K562 (cell line): ENCODE measurements at regions not wholly inside any gene's neighbourhood (a gene's known extent, or its start where the extent isn't known, plus 50 kb on each side); places are given as distances from the start of the nearest gene placed in this dataset.

Source experiments
- ATAC-seq: fragments of 200-7000 bp; cut with Tn5 transposase; 3 replicates; pipeline ENCODE4 v1.9.1; 2020; ENCODE audit warnings: moderate library complexity
- BruUV-seq: library from RNA; stranded (reverse); fragments of 400-500 nt; replicated peaks from 2 replicates; lab custom pipeline; 2021; lab: Mats Ljungman, UMichigan
- CTCF ChIA-PET: fragments of 300-600 bp; formaldehyde crosslinking; extraction: SDS; loops from one replicate; lab custom pipeline; 2021; ENCODE audit warnings: low intra/inter-chr PET ratio; lab: Yijun Ruan, JAX
- POLR2A ChIA-PET: fragments of 300-600, 350-650 bp; sonication (Branson Sonifier 250); formaldehyde crosslinking; extraction: SDS; loops from one replicate; lab custom pipeline; 2021; ENCODE audit warnings: antibody characterized with exemption, inconsistent platforms; lab: Yijun Ruan, JAX
- DNase-seq, 4 experiments: peaks; one replicate each; pipeline versions ENCODE4 v3.0.0 to v3.0.0-alpha.2; 2011 to 2018; ENCODE audit warnings: low spot score in 3 of 4, mixed read lengths in 3 of 4; ENCODE audit errors: extremely low read depth in 1 of 4
- FAIRE-seq: peaks from 2 replicates; lab custom pipeline; 2011; peaks lifted over from hg19 to GRCh38; lab: Jason Lieb, UNC
- H2AFZ ChIP-seq: 2 replicates; pipeline ENCODE4 v1.6.0; 2011; ENCODE audit warnings: low read depth, low read length, control low read depth, inconsistent platforms
- H3K27ac ChIP-seq: fragments of 200-600 bp; 3 replicates; pipeline ENCODE4 v1.8.0; 2011; ENCODE audit warnings: low read depth, mild to moderate bottlenecking, control low read depth, inconsistent platforms, low read length, moderate library complexity, mixed read lengths; ENCODE audit errors: extremely low read depth
- H3K27me3 ChIP-seq, 2 experiments: fragments of 300-600 bp in 1 of 2; 2 replicates in 1 of 2; 3 replicates in 1 of 2; pipeline versions ENCODE4 v1.6.0 to v1.8.0; 2011; ENCODE audit warnings: inconsistent platforms in 2 of 2, low read length in 2 of 2, mild to moderate bottlenecking in 1 of 2, mixed read lengths in 1 of 2, moderate library complexity in 1 of 2; ENCODE audit not compliant: control insufficient read depth in 2 of 2, insufficient read depth in 2 of 2
- H3K36me3 ChIP-seq: fragments of 300-600 bp; 3 replicates; pipeline ENCODE4 v1.8.0; 2011; ENCODE audit warnings: mild to moderate bottlenecking, low read length, inconsistent platforms; ENCODE audit not compliant: control insufficient read depth, insufficient read depth
- H3K4me1 ChIP-seq, 2 experiments: fragments of 200-600 bp in 1 of 2; replicated peaks in 1 of 2; 2 replicates in 1 of 2; 3 replicates in 1 of 2; pipeline versions ENCODE4 v1.5.1 to v1.8.0; 2011; ENCODE audit warnings: inconsistent platforms in 2 of 2, low read length in 2 of 2, mild to moderate bottlenecking in 1 of 2, mixed read lengths in 1 of 2, moderate library complexity in 1 of 2; ENCODE audit not compliant: control insufficient read depth in 2 of 2, insufficient read depth in 2 of 2
- H3K4me2 ChIP-seq: 2 replicates; pipeline ENCODE4 v1.6.1; 2011; ENCODE audit warnings: low read length, control low read depth, inconsistent platforms, mixed read lengths; ENCODE audit not compliant: insufficient read depth
- H3K4me3 ChIP-seq: fragments of 200-600 bp; sonication (generic), shearing (Covaris generic); 2 replicates; pipeline ENCODE4 v1.5.1; 2016; ENCODE audit warnings: control low read depth, inconsistent platforms
- H3K79me2 ChIP-seq: fragments of 200-600 bp; 3 replicates; pipeline ENCODE4 v1.8.0; 2011; ENCODE audit warnings: low read length, inconsistent platforms; ENCODE audit not compliant: control insufficient read depth, insufficient read depth
- H3K9ac ChIP-seq, 2 experiments: 2 replicates each; pipeline versions ENCODE4 v1.6.0 to v1.6.1; 2011; ENCODE audit warnings: low read depth in 2 of 2, low read length in 2 of 2, control low read depth in 1 of 2, inconsistent platforms in 1 of 2, mild to moderate bottlenecking in 1 of 2, mixed read lengths in 1 of 2; ENCODE audit not compliant: insufficient read depth in 1 of 2
- H3K9me1 ChIP-seq: one replicate; pipeline ENCODE4 v1.6.0; 2011; ENCODE audit warnings: inconsistent platforms, mild to moderate bottlenecking, low read length, moderate library complexity; ENCODE audit not compliant: control insufficient read depth, insufficient read depth
- H3K9me3 ChIP-seq: replicated peaks from 2 replicates; pipeline ENCODE4 v1.5.1; 2011; ENCODE audit warnings: low read depth, low read length, inconsistent platforms; ENCODE audit not compliant: control insufficient read depth, insufficient read depth
- H4K20me1 ChIP-seq: replicated peaks from 2 replicates; pipeline ENCODE4 v1.6.1; 2011; ENCODE audit warnings: low read length, inconsistent platforms, mixed read lengths; ENCODE audit not compliant: control insufficient read depth, insufficient read depth
- BRF1 ChIP-seq: IDR thresholded peaks from 3 replicates; pipeline ENCODE4 v1.6.1; 2011; ENCODE audit warnings: borderline replicate concordance, mild to moderate bottlenecking; ENCODE audit not compliant: insufficient read length; ENCODE audit errors: extremely low read depth
- C11orf30 ChIP-seq: fragments of 450-650 bp; IDR thresholded peaks from 2 replicates; pipeline ENCODE4 v1.6.1; 2016; ENCODE audit warnings: low read depth, mild to moderate bottlenecking
- CBFA2T2 ChIP-seq: fragments of 450-650 bp; conservative IDR thresholded peaks from 2 replicates; pipeline ENCODE4 v1.6.1; 2017; ENCODE audit warnings: mild to moderate bottlenecking
- MAFF ChIP-seq: IDR thresholded peaks from 2 replicates; pipeline ENCODE4 v1.6.1; 2012; ENCODE audit warnings: low read length, improper control_type of control experiment
- MAFK ChIP-seq: IDR thresholded peaks from 2 replicates; pipeline ENCODE4 v1.6.1; 2011; ENCODE audit warnings: low read length, improper control_type of control experiment
- MEF2A ChIP-seq: IDR thresholded peaks from 2 replicates; pipeline ENCODE4 v1.6.1; 2011; ENCODE audit warnings: low read depth, mild to moderate bottlenecking, low read length, moderate library complexity; ENCODE audit not compliant: control insufficient read depth
- PCBP1 ChIP-seq: fragments of 200-400 bp; formaldehyde crosslinking; IDR thresholded peaks from 2 replicates; pipeline ENCODE4 v1.6.1; 2018; ENCODE audit warnings: mild to moderate bottlenecking, low read depth, low read length; ENCODE audit not compliant: poor library complexity, severe bottlenecking
- ZFP1 ChIP-seq: fragments of 450-650 bp; formaldehyde crosslinking; IDR thresholded peaks from 2 replicates; pipeline ENCODE4 v1.4.0; 2020; ENCODE audit warnings: mild to moderate bottlenecking, mixed read lengths
- ZNF24 ChIP-seq: fragments of 450-650 bp; IDR thresholded peaks from 2 replicates; pipeline ENCODE4 v1.6.1; 2016
- ZNF282 ChIP-seq: sonication (generic); formaldehyde crosslinking; IDR thresholded peaks from 2 replicates; pipeline ENCODE4 v1.8.1; 2023; ENCODE audit warnings: missing genetic modification reagents
- ZNF316 ChIP-seq: fragments of 450-650 bp; IDR thresholded peaks from 2 replicates; pipeline ENCODE4 v1.6.1; 2016
- in situ Hi-C: fragments of 300-500 bp; cut with MboI; formaldehyde crosslinking; loops from 4 replicates; pipeline ENCODE4 v1.15.0; 2018; ENCODE audit warnings: inconsistent platforms, mixed read lengths
- intact Hi-C: fragments of 100-400 bp; cut with micrococcal nuclease; formaldehyde crosslinking; loops from 2 replicates; pipeline ENCODE4 v1.14.2; 2022
- TF ChIP-seq, protein P1 (sequence below): fragments of 450-650 bp; IDR thresholded peaks from 2 replicates; pipeline ENCODE4 v1.6.1; 2017; ENCODE audit warnings: mild to moderate bottlenecking, moderate library complexity
- TF ChIP-seq, protein P2 (sequence below): IDR thresholded peaks from 2 replicates; pipeline ENCODE4 v1.6.1; 2016; ENCODE audit warnings: missing genetic modification characterization, missing compliant biosample characterization
- TF ChIP-seq, protein P3 (sequence below): fragments of 250-450 bp; sonication (Bioruptor Pico); IDR thresholded peaks from 2 replicates; pipeline ENCODE4 v1.6.1; 2021; ENCODE audit warnings: mild to moderate bottlenecking
- TF ChIP-seq, protein P4 (sequence below): sonication (generic); formaldehyde crosslinking; IDR thresholded peaks from 2 replicates; pipeline ENCODE4 v1.8.1; 2023; ENCODE audit warnings: mild to moderate bottlenecking, missing genetic modification reagents, moderate library complexity

DNA sequence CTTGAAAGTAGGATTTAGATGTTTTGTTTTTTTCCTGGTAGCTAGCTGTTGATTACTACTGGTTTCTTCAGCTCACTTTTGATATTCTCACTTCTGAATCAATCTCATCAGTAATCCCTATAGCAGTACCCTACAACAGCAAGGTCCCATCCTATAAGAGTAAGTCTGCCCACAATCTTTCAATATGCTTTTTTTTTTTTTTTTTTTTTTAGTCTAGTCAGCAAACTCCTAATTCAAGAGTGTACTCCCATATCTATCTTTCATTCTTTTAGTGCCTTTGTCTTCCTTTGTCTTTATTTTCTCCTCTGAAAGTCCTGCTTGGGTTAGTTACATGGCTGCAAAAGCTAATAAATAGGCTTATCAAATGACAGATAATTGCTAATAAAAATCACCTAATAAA, 362.4 kb upstream of the RIOK2 start:
- FAIRE-seq = no peak

More for the DNA sequence above, 362.4 kb upstream of the RIOK2 start:
- Histone ChIP-seq H4K20me1 (no peaks in the 10 kb centered on the region), H3K9ac (no peak overlapping the region), H3K79me2 (no peaks in the 10 kb centered on the region), H2AFZ (no peak overlapping the region), H3K27me3 (no peaks in the 10 kb centered on the region), H3K9me1 (no peaks in the 10 kb centered on the region), H3K36me3 (no peaks in the 10 kb centered on the region), H3K4me2 (no peak overlapping the region), H3K9me3 (no peaks in the 10 kb centered on the region), H3K4me3 (no peak overlapping the region)
- CTCF ChIA-PET = no interaction called here
- ATAC-seq (no peak), DNase-seq (no peak)
- BruUV-seq = no TSS peak
- intact Hi-C loops (no loop called here), in situ Hi-C loops (no loop called here)
- TF ChIP-seq ZNF24 (no peak), MAFK (peak; percentile 28; the same call in 1 of the 2 replicates), CBFA2T2 (no peak), BRF1 (no peak), ZNF316 (peak; percentile 63), C11orf30 (peak; percentile 35; the same call in 1 of the 2 replicates), MEF2A (no peak), ZFP1 (no peak), PCBP1 (no peak), MAFF (peak; percentile 37; the same call in 1 of the 2 replicates), ZNF282 (no peak)
- TF ChIP-seq, protein P1, sequence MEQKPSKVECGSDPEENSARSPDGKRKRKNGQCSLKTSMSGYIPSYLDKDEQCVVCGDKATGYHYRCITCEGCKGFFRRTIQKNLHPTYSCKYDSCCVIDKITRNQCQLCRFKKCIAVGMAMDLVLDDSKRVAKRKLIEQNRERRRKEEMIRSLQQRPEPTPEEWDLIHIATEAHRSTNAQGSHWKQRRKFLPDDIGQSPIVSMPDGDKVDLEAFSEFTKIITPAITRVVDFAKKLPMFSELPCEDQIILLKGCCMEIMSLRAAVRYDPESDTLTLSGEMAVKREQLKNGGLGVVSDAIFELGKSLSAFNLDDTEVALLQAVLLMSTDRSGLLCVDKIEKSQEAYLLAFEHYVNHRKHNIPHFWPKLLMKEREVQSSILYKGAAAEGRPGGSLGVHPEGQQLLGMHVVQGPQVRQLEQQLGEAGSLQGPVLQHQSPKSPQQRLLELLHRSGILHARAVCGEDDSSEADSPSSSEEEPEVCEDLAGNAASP = no peak
- TF ChIP-seq, protein P2, sequence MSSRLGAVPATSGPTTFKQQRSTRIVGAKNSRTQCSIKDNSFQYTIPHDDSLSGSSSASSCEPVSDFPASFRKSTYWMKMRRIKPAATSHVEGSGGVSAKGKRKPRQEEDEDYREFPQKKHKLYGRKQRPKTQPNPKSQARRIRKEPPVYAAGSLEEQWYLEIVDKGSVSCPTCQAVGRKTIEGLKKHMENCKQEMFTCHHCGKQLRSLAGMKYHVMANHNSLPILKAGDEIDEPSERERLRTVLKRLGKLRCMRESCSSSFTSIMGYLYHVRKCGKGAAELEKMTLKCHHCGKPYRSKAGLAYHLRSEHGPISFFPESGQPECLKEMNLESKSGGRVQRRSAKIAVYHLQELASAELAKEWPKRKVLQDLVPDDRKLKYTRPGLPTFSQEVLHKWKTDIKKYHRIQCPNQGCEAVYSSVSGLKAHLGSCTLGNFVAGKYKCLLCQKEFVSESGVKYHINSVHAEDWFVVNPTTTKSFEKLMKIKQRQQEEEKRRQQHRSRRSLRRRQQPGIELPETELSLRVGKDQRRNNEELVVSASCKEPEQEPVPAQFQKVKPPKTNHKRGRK (tag) = no peak
- TF ChIP-seq, protein P3, sequence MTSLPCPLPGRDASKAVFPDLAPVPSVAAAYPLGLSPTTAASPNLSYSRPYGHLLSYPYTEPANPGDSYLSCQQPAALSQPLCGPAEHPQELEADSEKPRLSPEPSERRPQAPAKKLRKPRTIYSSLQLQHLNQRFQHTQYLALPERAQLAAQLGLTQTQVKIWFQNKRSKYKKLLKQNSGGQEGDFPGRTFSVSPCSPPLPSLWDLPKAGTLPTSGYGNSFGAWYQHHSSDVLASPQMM (CRISPR knock-in tag) = no peak
- TF ChIP-seq, protein P4, sequence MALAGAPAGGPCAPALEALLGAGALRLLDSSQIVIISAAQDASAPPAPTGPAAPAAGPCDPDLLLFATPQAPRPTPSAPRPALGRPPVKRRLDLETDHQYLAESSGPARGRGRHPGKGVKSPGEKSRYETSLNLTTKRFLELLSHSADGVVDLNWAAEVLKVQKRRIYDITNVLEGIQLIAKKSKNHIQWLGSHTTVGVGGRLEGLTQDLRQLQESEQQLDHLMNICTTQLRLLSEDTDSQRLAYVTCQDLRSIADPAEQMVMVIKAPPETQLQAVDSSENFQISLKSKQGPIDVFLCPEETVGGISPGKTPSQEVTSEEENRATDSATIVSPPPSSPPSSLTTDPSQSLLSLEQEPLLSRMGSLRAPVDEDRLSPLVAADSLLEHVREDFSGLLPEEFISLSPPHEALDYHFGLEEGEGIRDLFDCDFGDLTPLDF (CRISPR knock-in tag) = no peak
- TF ChIP-seq, all 486 proteins: peak for 4
- H3K4me1 ChIP-seq = no peaks in the 10 kb centered on the region
- POLR2A ChIA-PET = no interaction called here
- no peak overlapping the region for H3K27ac ChIP-seq
